OCI-M2 (cell line): ENCODE measurements at regions not wholly inside any gene's neighbourhood (a gene's known extent, or its start where the extent isn't known, plus 50 kb on each side); places are given as distances from the start of the nearest gene placed in this dataset.

ENCODE experiments used
- DNase-seq: peaks from one replicate; lab custom pipeline; 2025; ENCODE audit not compliant: unreplicated experiment; lab: John Stamatoyannopoulos, UW

GRCh38 chr16:72362973-72363372 is 191.0 kb upstream of the PMFBP1 start:
- DNase-seq = no peak

GRCh38 chr16:72362476-72362875 is 190.5 kb upstream of the PMFBP1 start:
- DNase-seq = no peak

- DNase-seq = no peak
These were observed 186.0 kb upstream of the PMFBP1 start for GRCh38 chr16:72357910-72358309.

GRCh38 chr16:72355561-72355960 is 183.6 kb upstream of the PMFBP1 start:
- DNase-seq = no peak

- no peak for DNase-seq
These were observed 177.8 kb upstream of the PMFBP1 start for GRCh38 chr16:72349719-72350118.

GRCh38 chr16:72332926-72333325 is 161.0 kb upstream of the PMFBP1 start:
- DNase-seq = no peak

GRCh38 chr16:72324578-72324977 is 152.6 kb upstream of the PMFBP1 start:
- DNase-seq = no peak

GRCh38 chr16:72317446-72317845 is 145.5 kb upstream of the PMFBP1 start:
- DNase-seq = no peak

- no peak for DNase-seq
These were observed 141.9 kb upstream of the PMFBP1 start for GRCh38 chr16:72313903-72314302.

- no peak for DNase-seq
These were observed 140.9 kb upstream of the PMFBP1 start for GRCh38 chr16:72312828-72313227.

- no peak for DNase-seq
These were observed 139.5 kb upstream of the PMFBP1 start for GRCh38 chr16:72311426-72311825.

- DNase-seq = no peak
These were observed 137.0 kb upstream of the PMFBP1 start for GRCh38 chr16:72309001-72309400.

- no peak for DNase-seq
These were observed 136.4 kb upstream of the PMFBP1 start for GRCh38 chr16:72308396-72308795.

- no peak for DNase-seq
These were observed 130.4 kb upstream of the PMFBP1 start for GRCh38 chr16:72302332-72302731.

- no peak for DNase-seq
These were observed 129.7 kb upstream of the PMFBP1 start for GRCh38 chr16:72301523-72302236.

- DNase-seq = no peak
These were observed 128.9 kb upstream of the PMFBP1 start for GRCh38 chr16:72300892-72301291.

GRCh38 chr16:72299684-72300243 is 127.8 kb upstream of the PMFBP1 start:
- no peak for DNase-seq

- no peak for DNase-seq
These were observed 127.0 kb upstream of the PMFBP1 start for GRCh38 chr16:72298961-72299360.

GRCh38 chr16:72295914-72296313 is 124.0 kb upstream of the PMFBP1 start:
- no peak for DNase-seq

- DNase-seq = no peak
These were observed 119.6 kb upstream of the PMFBP1 start for GRCh38 chr16:72291531-72291981.

- no peak for DNase-seq
These were observed 119.2 kb upstream of the PMFBP1 start for GRCh38 chr16:72291121-72291520.

GRCh38 chr16:72287649-72288048 is 115.7 kb upstream of the PMFBP1 start:
- DNase-seq = no peak
